PC-3 (cell line): ENCODE measurements at regions not wholly inside any gene's neighbourhood (a gene's known extent, or its start where the extent isn't known, plus 50 kb on each side); places are given as distances from the start of the nearest gene placed in this dataset.

Experiments used
- ATAC-seq: fragments of 200-7000 bp; cut with Tn5 transposase; 2 replicates; pipeline ENCODE4 v1.9.1; 2020; ENCODE audit warnings: mild to moderate bottlenecking, moderate library complexity
- BruUV-seq: library from RNA; stranded (reverse); fragments of 400-500 nt; replicated peaks from 2 replicates; lab custom pipeline; 2021; lab: Mats Ljungman, UMichigan
- CTCF ChIA-PET: fragments of 300-600 bp; sonication (Branson Sonifier 250); formaldehyde crosslinking; loops from one replicate; lab custom pipeline; 2022; ENCODE audit warnings: antibody characterized with exemption; lab: Charles Lee
- POLR2A ChIA-PET: fragments of 300-600 bp; sonication (Branson Sonifier 250); formaldehyde crosslinking; loops from one replicate; lab custom pipeline; 2022; ENCODE audit warnings: antibody characterized with exemption; ENCODE audit not compliant: unreplicated experiment; lab: Charles Lee
- DNase-seq: peaks from one replicate; pipeline ENCODE4 v3.0.0-alpha.2; 2015
- H2AFZ ChIP-seq: fragments of 300-600 bp; sonication (generic); 2 replicates; pipeline ENCODE4 v1.6.0; 2016; ENCODE audit warnings: antibody characterized with exemption, low read length
- H3F3A ChIP-seq: fragments of 300-600 bp; sonication (generic); one replicate; pipeline ENCODE4 v1.6.0; 2017; ENCODE audit warnings: antibody characterized with exemption, low read length, control low read depth, mild to moderate bottlenecking; ENCODE audit not compliant: unreplicated experiment
- H3K27ac ChIP-seq: fragments of 300-600 bp; sonication (generic); 2 replicates; pipeline ENCODE4 v1.5.1; 2016; ENCODE audit warnings: mild to moderate bottlenecking, low read length
- H3K27me3 ChIP-seq: fragments of 300-600 bp; sonication (generic); 2 replicates; pipeline ENCODE4 v1.6.1; 2016; ENCODE audit warnings: low read length, mixed read lengths
- H3K36me3 ChIP-seq: fragments of 300-600 bp; sonication (generic); 2 replicates; pipeline ENCODE4 v1.6.1; 2016; ENCODE audit warnings: low read depth, mixed run types, low read length, mixed read lengths
- H3K4me1 ChIP-seq: fragments of 300-600 bp; sonication (generic); 2 replicates; pipeline ENCODE4 v1.5.1; 2016; ENCODE audit warnings: low read length; ENCODE audit not compliant: insufficient read depth
- H3K4me2 ChIP-seq: fragments of 300-600 bp; sonication (generic); 2 replicates; pipeline ENCODE4 v1.6.0; 2016; ENCODE audit warnings: low read length
- H3K4me3 ChIP-seq: fragments of 300-600 bp; sonication (generic); 2 replicates; pipeline ENCODE4 v1.5.1; 2016; ENCODE audit warnings: mild to moderate bottlenecking, low read length, mixed read lengths
- H3K79me2 ChIP-seq: fragments of 300-600 bp; sonication (generic); 2 replicates; pipeline ENCODE4 v1.6.1; 2017; ENCODE audit warnings: low read length, mixed read lengths
- H3K9ac ChIP-seq: fragments of 300-600 bp; sonication (generic); 2 replicates; pipeline ENCODE4 v1.6.0; 2016; ENCODE audit warnings: mild to moderate bottlenecking, low read length
- H3K9me2 ChIP-seq: fragments of 300-600 bp; sonication (generic); replicated peaks from 2 replicates; pipeline ENCODE4 v1.6.1; 2016; ENCODE audit warnings: mixed run types, low read length, mixed read lengths
- H3K9me3 ChIP-seq: fragments of 300-600 bp; sonication (generic); 2 replicates; pipeline ENCODE4 v1.6.1; 2016; ENCODE audit warnings: low read length, mixed read lengths
- H4K20me1 ChIP-seq: fragments of 300-600 bp; sonication (generic); 2 replicates; pipeline ENCODE4 v1.6.1; 2016; ENCODE audit warnings: low read length, mixed read lengths
- EZH2 ChIP-seq: fragments of 300-600 bp; sonication (generic); IDR thresholded peaks from one replicate; pipeline ENCODE4 v1.6.1; 2017; ENCODE audit warnings: antibody characterized with exemption, mild to moderate bottlenecking, low read length; ENCODE audit not compliant: unreplicated experiment
- EZH2phosphoT487 ChIP-seq: fragments of 300-600 bp; sonication (generic); IDR thresholded peaks from 2 replicates; pipeline ENCODE4 v1.6.1; 2018; ENCODE audit warnings: mild to moderate bottlenecking, antibody characterized with exemption, low read length, borderline replicate concordance
- intact Hi-C: fragments of 100-400 bp; cut with micrococcal nuclease; formaldehyde crosslinking; loops from 2 replicates; pipeline ENCODE4 v1.9.0; 2023
- TF ChIP-seq, protein P1 (sequence below): fragments of 300-600 bp; sonication (generic); conservative IDR thresholded peaks from 2 replicates; pipeline ENCODE4 v1.5.1; 2017; ENCODE audit warnings: antibody characterized with exemption, low read depth, mild to moderate bottlenecking, low read length

DNA sequence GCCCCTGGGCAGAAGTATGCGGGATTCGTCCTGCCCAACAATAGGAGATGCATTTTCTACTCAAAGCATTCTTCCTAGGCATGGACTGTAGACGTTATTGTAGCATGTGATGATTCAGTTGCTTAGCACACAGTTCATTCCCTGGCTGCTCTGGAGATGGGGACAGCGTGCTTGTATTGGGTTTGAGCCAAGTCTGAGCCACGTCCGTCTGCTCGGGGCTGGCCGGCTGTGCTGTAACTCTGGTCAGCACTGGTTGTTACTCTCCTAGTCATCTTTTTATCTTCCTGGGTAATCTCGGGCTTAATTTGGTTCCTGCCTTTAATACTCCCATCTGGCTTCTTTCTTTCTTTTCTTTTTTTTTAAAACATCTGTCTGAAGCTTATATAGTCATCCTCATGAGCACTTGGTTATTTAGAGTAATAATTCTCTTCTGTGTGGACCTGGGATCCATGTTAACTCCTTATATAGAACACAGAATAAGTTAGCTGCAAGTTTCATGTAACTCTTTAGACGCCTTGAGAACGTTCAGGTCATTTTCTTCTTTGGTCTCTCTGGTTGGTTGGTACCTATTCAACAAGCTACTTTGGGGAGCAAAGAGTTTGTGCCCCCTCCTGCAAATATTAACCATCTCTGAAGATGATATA is 118.8 kb upstream of the RPS23 start:
- Histone ChIP-seq H3K9ac (peak overlapping the region; percentile 61), H3K36me3 (no peaks in the 10 kb centered on the region), H3K27me3 (no peaks in the 10 kb centered on the region), H3K4me3 (no peak overlapping the region), H3K9me3 (no peaks in the 10 kb centered on the region), H3K4me1 (peaks cover 24% of the 10 kb centered on the region), H3K4me2 (peak overlapping the region; percentile 25), H3F3A (no peaks in the 10 kb centered on the region), H3K27ac (peak overlapping the region; percentile 86), H2AFZ (no peak overlapping the region), H3K9me2 (no peaks in the 10 kb centered on the region), H4K20me1 (no peaks in the 10 kb centered on the region), H3K79me2 (no peaks in the 10 kb centered on the region)
- no peak for TF ChIP-seq EZH2phosphoT487
- TF ChIP-seq, protein P1, sequence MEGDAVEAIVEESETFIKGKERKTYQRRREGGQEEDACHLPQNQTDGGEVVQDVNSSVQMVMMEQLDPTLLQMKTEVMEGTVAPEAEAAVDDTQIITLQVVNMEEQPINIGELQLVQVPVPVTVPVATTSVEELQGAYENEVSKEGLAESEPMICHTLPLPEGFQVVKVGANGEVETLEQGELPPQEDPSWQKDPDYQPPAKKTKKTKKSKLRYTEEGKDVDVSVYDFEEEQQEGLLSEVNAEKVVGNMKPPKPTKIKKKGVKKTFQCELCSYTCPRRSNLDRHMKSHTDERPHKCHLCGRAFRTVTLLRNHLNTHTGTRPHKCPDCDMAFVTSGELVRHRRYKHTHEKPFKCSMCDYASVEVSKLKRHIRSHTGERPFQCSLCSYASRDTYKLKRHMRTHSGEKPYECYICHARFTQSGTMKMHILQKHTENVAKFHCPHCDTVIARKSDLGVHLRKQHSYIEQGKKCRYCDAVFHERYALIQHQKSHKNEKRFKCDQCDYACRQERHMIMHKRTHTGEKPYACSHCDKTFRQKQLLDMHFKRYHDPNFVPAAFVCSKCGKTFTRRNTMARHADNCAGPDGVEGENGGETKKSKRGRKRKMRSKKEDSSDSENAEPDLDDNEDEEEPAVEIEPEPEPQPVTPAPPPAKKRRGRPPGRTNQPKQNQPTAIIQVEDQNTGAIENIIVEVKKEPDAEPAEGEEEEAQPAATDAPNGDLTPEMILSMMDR, result no peak
- TF ChIP-seq EZH2, result no peak
- intact Hi-C loops, result no loop called here
- CTCF ChIA-PET, result interaction anchor here (0.6 kb wide), 1 partner anchor 40 kb away, joined by 6 read pairs; no protein-coding TSS in a partner anchor
- DNase-seq (peak; percentile 92), ATAC-seq (peak; percentile 100)
- no TSS peak for BruUV-seq
- POLR2A ChIA-PET, result no interaction called here

DNA sequence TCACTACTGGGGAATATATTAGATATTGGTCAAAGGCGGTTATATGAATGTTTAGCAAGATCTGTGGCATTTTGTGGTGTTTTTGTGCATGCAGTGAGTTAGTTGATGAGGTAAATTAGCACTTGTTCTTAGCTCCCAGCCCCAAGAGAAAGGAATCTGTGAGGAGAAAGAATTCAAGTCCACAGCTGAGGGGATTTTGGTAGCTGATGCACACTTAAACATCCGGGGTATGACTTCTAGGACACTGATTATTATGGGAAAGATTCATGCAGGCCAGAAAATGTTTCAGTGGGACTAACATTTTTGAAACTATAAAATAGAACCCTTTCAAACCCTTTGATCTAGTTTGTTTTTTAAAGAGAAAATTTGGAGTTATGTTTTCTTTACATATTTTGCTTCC is 118.2 kb upstream of the RPS23 start:
- TF ChIP-seq, protein P1, result no peak
- TF ChIP-seq EZH2 (no peak), EZH2phosphoT487 (no peak)
- Histone ChIP-seq H3K4me1 (peaks cover 24% of the 10 kb centered on the region), H3K79me2 (no peaks in the 10 kb centered on the region), H3K9ac (peak overlapping the region; percentile 48), H3K9me2 (no peaks in the 10 kb centered on the region), H3K36me3 (no peaks in the 10 kb centered on the region), H3F3A (no peaks in the 10 kb centered on the region), H4K20me1 (no peaks in the 10 kb centered on the region), H2AFZ (no peak overlapping the region), H3K27me3 (no peaks in the 10 kb centered on the region), H3K27ac (peak overlapping the region; percentile 86), H3K4me3 (no peak overlapping the region), H3K4me2 (peak overlapping the region; percentile 19), H3K9me3 (no peaks in the 10 kb centered on the region)
- intact Hi-C loops, result no loop called here
- no TSS peak for BruUV-seq
- CTCF ChIA-PET, result interaction anchor here (0.6 kb wide), 1 partner anchor 39 kb away, joined by 6 read pairs; no protein-coding TSS in a partner anchor
- ATAC-seq, result no peak
- POLR2A ChIA-PET, result no interaction called here
- DNase-seq, result no peak

DNA sequence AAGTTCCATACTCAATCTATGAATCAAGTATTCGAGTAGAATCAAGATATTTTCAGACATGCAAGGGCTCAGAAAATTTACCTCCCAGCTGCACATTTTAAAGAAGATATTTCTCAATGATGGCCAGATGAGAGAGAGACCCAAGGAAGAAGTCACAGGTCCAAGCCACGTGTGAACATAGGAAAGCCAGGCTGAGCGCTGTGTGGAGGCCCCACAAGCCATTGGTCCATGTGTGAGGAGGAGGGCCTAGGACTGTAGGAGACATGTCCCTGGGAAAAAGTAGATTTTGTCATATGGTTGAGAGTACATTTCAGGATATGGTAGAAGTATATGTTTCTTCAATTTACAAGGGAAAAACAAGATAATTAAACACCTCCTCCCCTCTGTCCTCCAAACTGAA is 115.8 kb upstream of the RPS23 start:
- Histone ChIP-seq H3K27ac (no peak overlapping the region), H3K9ac (no peak overlapping the region), H4K20me1 (no peaks in the 10 kb centered on the region), H3K27me3 (no peaks in the 10 kb centered on the region), H3K4me3 (no peak overlapping the region), H3F3A (no peaks in the 10 kb centered on the region), H3K36me3 (no peaks in the 10 kb centered on the region), H3K9me2 (no peaks in the 10 kb centered on the region), H3K79me2 (no peaks in the 10 kb centered on the region), H2AFZ (no peak overlapping the region), H3K9me3 (no peaks in the 10 kb centered on the region), H3K4me1 (peaks cover 32% of the 10 kb centered on the region), H3K4me2 (no peak overlapping the region)
- POLR2A ChIA-PET, result no interaction called here
- DNase-seq (no peak), ATAC-seq (no peak)
- intact Hi-C loops, result no loop called here
- BruUV-seq, result no TSS peak
- no peak for TF ChIP-seq EZH2
- CTCF ChIA-PET, result no interaction called here
